Esophagus muscularis mucosa (tissue), 3 donors: ENCODE measurements at regions not wholly inside any gene's neighbourhood (a gene's known extent, or its start where the extent isn't known, plus 50 kb on each side); places are given as distances from the start of the nearest gene placed in this dataset.

Experiments
- CTCF ChIP-seq, 3 experiments: fragments of 200-600 bp in 2 of 3; fragments of 450-650 bp in 1 of 3; sonication (generic) in 2 of 3; IDR thresholded peaks; one replicate each; pipeline ENCODE4 v1.5.1; 2017 to 2019; ENCODE audit warnings: antibody characterized with exemption in 3 of 3, mild to moderate bottlenecking in 2 of 3, moderate library complexity in 1 of 3
- POLR2A ChIP-seq: fragments of 450-650 bp; IDR thresholded peaks from one replicate; pipeline ENCODE4 v1.6.1; 2017; ENCODE audit warnings: antibody characterized with exemption, moderate library complexity, mild to moderate bottlenecking, low read depth

- TF ChIP-seq CTCF (IDR thresholded peaks at IDR 0.05) (no peak), POLR2A (no peak)
Measured at GRCh38 chr10:78830976-78831375, 237.8 kb upstream of the ZMIZ1 start.
